NCI-H748 (cell line): ENCODE measurements at regions not wholly inside any gene's neighbourhood (a gene's known extent, or its start where the extent isn't known, plus 50 kb on each side); places are given as distances from the start of the nearest gene placed in this dataset.
A peak's percentile ranks its signal among the peaks of the same experiment; 100 is the strongest.

Experiments
- DNase-seq: peaks from one replicate; lab custom pipeline; 2025; ENCODE audit not compliant: unreplicated experiment; lab: John Stamatoyannopoulos, UW

GRCh38 chr2:212873256-212873655 lies 278.2 kb downstream of the IKZF2 start:
- DNase-seq, result no peak

DNA sequence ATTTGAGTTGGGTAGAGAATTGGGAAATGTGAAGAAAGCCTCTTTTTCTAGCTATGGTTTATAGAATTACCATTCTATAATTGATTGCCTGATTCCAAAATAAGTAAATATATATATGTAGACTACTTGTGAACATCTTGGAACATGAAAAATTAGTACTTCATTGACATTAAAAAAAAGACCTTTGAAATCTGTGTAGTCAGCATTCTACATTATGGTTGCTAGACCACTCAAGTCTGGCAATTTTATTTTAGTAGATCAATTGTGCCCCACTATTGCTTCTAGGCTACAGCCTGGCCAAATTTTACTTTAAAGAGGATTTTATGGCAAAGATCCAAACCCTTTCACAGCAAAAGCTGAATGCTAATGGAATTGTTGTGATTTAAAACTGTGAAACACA lies 279.8 kb downstream of the IKZF2 start:
- no peak for DNase-seq

DNA sequence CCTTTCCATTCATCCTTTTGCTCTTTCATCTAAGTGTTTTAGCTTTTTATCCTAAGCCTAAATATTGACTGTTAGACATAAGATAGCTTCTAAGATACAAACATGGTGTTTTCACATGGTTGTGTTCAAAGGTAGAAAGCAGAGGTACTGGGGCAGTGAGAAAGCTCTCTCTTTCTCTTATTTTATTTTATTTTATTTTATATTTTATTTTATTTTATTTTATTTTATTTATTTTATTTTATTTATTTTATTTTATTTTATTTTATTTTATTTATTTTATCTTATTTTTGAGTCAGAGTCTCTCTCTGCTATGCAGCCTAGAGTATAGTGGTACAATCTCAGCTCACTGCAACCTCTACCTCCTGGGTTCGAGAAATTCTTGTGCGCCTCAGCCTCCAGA lies 287.2 kb downstream of the IKZF2 start:
- DNase-seq, result no peak

DNA sequence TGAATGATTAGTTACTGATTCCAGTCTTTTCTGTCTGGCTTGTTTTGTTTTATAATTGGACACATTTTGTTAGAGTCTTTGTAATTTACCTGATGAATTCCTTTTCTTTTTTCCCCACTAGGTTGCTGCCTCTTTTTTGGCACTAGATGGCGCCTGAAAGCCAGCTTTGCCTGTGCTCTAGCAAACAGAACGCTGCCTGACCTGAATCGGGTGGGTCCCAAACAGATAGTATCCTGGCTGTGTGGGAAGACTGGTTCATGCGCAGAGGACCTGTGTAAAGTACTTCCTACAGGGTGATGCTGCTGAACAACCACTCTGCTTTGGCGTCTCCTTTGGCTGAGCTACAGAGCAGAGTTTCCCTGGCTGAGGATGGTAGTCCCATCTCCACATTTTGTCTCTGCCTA lies 288.2 kb downstream of the IKZF2 start:
- DNase-seq, result peak; percentile 64

DNA sequence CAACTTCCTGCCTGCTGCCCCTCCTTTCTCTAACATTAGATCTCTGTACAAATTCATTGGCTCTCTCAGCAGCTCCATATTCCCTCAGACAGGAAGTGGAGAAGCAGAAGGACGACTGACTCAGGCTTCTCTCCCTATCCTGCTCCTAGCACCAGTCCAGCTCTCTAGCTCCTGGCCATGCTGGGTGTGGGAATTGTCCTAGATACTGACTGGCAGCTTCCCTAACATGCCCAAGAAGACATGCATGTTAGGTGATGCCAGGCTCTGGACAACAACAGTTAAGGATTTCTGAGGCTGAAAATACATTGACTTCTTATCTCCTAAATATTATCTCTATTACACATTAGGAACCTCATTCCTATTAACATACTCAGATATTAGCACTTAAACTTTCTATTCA lies 292.9 kb downstream of the IKZF2 start:
- DNase-seq, result no peak

DNA sequence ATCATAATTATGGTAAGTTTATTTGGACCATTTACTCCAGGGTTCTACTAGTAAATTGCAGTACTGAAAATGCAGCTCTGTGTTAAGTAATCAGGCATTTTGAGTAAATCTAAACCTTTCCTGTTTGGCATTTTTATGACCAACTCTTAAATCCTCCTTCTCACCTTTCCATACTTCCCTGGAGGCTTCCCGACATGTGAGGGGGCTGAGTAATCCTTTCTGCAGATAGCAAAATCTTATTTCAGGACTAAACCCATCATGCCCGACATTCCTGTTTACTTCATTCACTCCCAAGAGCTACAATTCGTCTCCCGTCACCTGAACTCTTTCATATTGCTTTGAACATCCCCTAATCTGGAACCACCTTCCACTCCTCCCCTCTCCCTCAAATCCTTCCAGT lies 296.6 kb downstream of the IKZF2 start:
- DNase-seq, result no peak

GRCh38 chr2:212854116-212854515 lies 297.3 kb downstream of the IKZF2 start:
- no peak for DNase-seq

DNA sequence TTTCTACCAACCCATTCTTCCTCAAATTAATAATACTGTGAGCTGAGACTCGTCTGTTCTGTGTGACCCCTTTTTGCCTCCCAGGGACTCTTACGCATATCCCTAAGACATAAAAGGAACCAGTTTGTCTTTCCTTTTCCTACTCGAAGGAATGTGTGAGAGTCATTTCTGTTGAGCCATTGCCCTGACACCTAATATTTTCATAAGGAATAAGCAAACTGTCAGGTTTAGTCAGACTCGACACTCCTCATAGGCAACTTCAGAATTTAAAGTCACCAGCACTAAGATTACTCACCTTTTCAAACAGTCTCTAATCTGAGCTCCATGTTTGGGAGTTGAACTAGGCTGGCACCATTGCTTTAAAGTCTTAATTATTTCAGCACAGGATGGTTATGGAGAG lies 305.5 kb downstream of the IKZF2 start:
- DNase-seq, result no peak

DNA sequence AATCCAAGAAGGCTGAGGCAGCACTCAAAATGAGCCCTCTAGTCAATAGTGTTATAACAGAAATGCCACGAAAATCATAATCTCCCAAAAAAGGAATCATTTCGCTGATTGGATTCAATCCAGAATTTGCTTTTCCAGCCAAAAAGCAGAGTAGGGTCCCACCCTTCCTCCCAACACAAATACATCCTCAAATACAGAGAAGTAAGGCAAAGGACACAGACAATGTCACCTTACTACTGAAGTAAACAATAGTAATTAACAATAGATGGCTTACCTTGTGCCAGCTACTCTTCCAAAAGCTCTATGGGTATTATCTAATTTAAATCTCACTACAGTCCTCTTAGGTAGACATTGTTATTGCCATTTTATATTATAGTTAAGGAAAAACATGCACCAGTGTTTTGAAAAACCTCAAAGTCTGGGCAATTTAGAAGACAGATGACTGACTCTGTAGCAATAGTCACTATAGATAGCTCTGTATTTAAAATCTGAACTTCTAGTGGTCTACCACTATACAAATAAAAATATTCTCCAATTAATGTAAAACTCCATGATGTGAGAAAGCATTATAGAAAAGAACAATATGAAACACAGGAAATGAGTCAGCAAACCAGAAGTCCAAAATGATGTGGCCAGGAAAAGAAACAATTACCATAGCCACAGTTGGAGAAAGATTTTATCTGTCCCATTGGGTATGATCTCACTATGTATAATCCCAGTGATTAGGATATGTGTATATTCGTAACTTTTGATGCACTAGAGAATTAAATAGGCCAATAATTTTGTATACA lies 305.0 kb upstream of the ERBB4 start:
- DNase-seq, result no peak

DNA sequence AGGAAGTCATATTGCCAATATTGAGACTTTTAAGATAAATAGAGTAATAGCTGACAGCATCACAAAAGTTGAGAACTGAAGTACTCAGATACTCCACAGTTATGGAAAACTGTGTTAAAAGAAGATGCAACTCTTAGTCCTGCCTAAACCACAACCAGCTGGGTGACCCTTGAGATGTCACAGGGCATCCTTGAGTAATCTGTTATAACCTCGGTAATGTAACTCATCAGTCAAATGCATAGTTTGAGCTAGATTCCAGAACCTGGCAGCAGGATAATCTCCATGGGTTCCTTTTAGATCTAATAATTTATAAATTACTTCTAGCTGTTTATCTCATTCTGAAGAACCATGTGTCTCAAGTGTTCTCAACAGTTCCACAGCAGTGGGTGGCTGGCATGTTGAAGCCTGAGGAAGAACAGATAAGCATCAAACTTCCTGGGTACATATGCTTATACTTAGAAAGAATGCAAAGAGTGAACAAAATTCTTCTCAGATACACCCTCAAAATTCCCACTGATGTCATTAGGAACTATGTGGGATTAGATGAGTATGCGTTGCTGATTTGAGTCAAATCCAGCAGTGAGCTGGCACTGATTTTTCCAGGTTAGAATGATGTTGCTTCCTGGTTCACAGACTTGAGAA lies 304.1 kb upstream of the ERBB4 start:
- no peak for DNase-seq

- DNase-seq, result no peak
Observed at GRCh38 chr2:212841460-212841859, 302.9 kb upstream of the ERBB4 start.

DNA sequence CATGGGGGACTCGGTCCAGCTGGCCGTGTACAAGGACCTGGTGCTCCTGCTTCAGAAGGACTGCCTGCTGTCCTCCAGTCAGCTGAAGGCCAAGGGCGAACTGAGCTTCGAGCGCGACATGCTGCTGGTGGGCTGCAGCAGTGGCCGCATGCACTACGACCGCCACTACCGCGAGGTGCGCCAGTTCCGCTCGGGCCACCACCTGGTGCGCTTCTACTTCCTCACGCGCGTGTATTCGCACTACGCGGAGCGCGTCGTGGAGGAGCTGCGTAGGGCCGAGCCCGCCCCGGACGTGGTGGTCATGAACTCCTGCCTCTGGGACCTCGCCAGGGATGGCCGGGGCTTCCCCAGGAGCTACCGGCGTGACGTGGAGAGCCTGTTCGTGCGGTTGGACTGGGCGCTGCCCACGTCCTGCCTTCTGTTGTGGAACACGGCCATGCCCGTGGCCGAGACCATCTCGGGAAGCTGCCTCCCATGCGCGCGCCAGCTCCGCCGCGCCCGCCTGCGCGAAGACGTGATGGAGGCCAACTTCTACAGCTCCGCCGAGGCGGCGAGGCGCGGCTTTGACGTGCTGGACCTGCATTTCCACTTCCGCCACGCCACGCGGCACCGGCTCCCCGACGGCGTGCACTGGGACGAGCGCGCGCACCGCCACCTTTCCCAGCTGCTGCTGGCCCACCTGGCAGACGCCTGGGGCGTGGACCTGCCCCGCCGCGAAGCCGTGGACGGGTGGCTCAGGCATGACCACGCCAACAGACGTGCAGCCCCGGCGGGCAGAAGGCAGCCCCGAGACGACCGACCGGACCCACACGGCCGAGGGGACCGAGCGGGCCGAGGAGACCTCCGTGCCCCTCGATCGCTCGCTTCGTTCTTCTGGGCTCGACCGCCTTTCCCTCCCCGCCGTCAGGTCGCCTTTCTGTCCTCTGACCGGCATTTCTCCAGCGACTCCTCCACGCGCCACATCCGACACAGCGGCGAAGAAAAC lies 293.9 kb upstream of the ERBB4 start:
- DNase-seq, result no peak

DNA sequence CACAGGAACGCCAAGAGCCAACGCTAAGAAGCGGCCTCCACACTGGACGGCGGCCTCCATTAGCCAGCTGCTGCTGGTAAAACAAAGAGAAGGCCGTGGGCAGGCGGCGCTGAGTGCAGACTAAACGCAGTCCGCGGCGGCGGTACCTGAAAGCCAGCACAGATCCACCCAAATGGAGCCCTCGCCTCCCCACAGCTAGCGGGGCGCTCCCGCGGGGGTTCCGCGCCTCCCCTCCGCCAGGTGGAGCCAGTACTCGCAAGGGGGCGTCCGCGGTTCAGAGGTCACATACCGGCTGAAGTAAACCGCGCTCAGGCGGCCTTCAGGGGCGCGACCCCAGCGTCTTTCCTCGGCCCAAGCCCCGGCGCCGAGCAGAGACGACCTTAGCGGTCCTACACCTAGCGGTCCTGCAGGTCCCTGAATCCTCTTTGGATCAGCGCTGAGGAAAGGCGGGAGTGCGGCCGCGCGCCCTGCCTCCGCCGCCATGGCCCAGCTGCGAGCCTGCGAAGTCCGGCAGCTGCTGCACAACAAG lies 293.1 kb upstream of the ERBB4 start:
- no peak for DNase-seq

DNA sequence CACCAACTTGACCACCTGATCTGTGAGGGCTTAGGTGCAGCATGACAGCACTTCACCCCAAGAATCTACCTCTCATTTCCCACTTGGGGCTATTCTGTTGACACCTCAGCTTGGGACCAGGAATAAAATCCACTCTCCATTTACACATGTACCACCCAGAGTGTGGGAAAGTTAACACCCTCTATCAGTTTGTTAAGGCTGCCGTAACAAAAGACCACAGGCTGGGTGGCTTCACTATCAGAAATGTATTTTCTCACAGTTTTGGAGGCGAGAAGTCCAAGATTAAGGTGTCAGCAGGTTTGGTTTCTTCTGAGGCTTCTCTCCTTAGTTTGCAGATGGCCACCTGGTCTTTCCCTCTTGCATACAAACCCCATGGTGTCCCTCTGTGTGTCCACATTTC lies 277.7 kb upstream of the ERBB4 start:
- DNase-seq, result no peak

- DNase-seq, result no peak
Observed at GRCh38 chr2:212815453-212815852, 276.9 kb upstream of the ERBB4 start.

DNA sequence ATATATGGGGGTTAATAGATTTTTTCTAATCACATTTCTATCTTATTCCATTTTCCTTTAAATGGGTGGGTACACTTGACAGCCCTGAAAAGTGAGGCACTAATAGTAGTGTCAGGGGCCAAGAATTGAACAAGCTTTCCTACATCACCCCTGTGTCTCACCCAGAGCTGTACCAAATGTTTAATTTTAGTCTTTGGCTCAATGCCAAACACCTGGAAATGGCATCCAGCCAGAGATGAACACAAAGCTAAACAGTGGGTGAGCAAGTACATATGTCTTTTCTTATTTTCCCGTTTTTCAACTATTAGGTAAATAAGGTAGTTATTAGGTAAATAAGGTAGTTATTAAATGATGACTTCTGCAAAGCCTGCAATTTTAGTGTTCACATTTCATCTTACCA lies 276.3 kb upstream of the ERBB4 start:
- DNase-seq, result peak; percentile 84

DNA sequence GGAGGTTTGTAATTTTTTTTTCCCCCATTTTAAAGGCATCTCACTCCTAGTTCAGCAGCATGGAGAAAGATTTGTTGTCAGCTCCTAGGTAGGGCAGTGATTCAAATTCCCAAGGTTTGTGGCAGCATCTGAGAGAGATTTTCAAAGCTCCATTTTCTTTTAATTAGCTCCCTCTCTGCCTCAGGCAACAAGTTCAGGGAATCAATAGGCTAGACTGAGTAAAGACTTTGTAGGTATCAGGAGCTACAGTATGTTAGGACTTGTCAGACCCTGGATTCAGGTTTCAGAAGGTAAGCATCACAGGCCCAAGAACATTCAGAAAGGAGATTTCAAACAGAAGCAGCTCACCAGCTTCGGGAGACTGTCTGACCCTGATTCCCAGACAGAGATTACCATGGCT lies 273.3 kb upstream of the ERBB4 start:
- no peak for DNase-seq

GRCh38 chr2:212811036-212811805 lies 272.6 kb upstream of the ERBB4 start:
- DNase-seq, result no peak

DNA sequence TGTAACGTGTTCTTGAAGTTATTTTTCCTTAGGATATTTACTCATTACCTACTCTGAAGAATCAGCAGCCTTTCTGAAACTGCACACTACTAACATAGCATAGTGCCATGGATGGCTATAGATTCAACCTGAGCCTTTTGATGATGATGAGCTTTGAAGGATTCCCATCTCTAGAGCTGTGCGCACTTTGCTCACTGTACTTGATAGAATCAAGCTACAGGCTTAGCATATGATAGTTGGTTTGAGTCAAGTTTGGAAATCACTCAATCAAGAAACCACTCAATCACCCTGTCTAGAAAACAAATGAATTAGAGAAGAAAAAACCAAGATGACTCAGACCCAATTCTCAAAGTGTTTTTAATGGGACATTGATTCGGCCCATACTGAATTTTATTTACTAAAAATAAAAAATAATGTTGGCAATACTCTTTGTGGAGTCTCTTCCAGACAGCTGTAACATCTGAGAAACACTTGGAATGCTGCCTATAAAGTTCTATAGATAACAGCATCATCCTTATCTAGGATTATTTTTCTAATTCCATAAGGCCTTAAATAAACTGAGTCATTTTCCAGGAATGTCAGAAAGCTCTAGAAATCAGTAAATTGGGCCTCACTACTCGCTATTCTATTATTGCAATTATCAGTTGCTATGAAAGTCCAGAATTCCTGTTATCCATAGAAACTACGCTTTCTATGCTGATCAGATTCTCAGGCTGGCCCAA lies 259.0 kb upstream of the ERBB4 start:
- no peak for DNase-seq

GRCh38 chr2:212794471-212794870 lies 255.9 kb upstream of the ERBB4 start:
- no peak for DNase-seq
